Non-pigmented ciliary epithelial cell (primary cell): ENCODE measurements at regions not wholly inside any gene's neighbourhood (a gene's known extent, or its start where the extent isn't known, plus 50 kb on each side); places are given as distances from the start of the nearest gene placed in this dataset.

Experiments used
- DNase-seq: peaks from one replicate; pipeline ENCODE4 v3.0.0-alpha.2; 2010; ENCODE audit warnings: low read depth

GRCh38 chr12:127414186-127414585 is 852.8 kb upstream of the TMEM132C start:
- no peak for DNase-seq

GRCh38 chr12:127414636-127415035 is 852.3 kb upstream of the TMEM132C start:
- DNase-seq: no peak

DNA sequence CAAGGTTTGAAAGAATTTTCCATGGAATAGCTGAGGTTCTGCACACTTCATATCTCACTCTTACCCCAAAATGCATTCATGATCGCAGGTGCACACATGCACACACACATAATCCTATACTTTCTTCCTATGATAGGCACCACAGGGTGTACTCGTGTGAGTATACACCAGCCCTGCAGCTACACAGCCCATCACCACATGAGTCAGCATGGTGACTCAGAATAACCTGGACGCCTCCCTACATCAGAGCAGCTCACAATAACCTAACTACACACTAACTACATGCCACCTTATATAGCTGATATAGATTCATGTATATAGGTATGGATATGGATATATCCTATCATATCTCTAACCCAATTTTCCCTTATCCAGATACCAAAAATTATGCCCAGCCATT is 850.2 kb upstream of the TMEM132C start:
- DNase-seq: no peak

- no peak for DNase-seq
Observed at GRCh38 chr12:127419111-127419510, 847.9 kb upstream of the TMEM132C start.

DNA sequence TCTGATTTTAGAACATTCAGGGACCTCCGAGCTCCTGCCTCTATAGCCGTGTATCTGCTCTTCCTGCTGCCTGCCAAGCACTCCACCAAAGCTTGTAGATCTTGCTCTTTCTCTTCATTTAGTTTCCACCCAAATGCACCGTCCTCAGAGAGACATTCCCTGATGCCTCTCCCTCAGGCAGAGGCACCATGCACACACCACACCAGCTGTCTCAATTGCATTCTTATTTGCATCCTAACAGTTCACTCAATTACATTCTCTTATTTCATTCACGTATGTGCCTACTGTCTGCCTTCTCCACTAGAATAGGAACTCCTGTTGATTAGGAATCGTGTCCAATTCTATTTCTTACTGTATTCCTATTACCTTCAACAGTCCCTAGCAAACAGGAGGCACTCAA is 845.4 kb upstream of the TMEM132C start:
- DNase-seq: no peak

- no peak for DNase-seq
Observed at GRCh38 chr12:127422935-127423566, 843.9 kb upstream of the TMEM132C start.

DNA sequence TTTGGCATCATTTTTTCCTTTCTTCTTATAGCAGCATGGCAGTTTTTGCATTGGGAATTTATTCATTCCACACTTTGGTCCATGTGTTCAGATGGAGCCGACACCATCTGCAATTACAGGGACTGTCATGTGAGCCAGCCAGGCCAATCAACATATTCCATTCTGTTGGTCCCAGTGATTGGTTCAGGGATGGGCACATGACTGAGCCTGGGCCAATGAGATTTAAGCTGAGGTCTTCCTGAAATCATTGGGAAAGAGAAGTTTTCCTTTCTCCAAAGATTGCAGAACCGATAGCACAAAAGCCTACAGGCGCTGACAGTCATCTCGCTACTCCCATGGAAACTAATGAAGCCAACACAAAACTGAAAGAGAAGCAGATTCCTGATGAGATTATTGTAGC is 841.5 kb upstream of the TMEM132C start:
- DNase-seq: no peak

DNA sequence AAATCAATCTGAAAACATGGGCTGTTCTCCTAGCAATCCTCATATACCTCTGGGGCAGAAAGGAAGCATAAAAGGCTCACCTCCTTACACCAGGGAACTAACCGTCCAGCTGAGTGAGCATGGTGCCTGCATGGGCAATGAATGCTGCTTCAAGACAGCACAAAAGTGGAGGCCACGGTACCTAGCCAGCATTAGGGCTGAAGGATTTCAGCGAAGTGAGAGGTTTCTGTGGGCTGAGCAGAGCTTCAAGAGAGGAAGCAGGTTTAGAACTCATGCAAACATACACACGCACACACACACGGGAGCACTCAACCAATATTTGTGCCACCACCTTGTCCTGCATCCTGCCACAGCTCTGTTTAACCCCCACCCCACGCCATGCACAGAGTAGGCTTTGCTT is 838.5 kb upstream of the TMEM132C start:
- no peak for DNase-seq

GRCh38 chr12:127429551-127430285 is 837.3 kb upstream of the TMEM132C start:
- DNase-seq: no peak

DNA sequence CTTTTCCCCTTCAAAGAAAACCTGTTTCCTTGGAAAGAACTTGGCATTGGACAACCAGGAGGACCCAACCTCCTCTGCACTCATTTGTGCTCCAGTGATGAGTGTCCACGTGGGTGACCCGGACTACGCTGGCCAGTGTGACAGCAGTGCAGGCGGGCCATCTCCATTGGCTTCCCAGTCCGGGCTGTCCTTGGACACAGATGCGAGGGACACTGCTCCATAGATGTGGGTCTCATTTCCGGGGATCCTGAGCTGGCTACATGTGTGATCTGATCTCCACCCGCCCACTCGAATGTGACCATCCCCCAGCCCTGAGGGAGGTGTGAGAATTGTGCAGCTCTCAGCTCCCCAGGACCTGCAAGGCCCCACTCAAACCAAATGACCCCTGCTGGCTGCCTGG is 836.6 kb upstream of the TMEM132C start:
- DNase-seq: no peak

- DNase-seq: no peak
Observed at GRCh38 chr12:127431177-127431576, 835.8 kb upstream of the TMEM132C start.

DNA sequence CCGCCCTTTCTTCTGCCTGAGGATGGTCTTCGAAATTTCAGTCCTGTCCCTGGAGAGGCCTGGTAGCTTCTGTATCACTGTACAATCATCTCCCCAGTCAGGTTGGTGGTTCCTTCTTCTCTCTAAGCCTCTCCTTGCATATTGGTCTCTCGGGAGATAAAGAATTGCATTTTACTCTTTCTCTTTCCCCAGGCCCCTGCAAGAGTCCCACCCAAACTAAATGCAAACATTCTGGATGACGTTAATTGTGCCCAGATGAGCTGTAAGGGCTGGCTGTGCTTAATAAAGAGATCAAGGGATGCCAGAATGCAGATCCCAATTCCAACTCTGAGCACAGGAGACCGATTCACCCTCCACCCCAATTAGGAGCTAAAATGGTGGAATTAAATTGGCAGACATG is 835.4 kb upstream of the TMEM132C start:
- DNase-seq: no peak

GRCh38 chr12:127435439-127435838 is 831.5 kb upstream of the TMEM132C start:
- no peak for DNase-seq

DNA sequence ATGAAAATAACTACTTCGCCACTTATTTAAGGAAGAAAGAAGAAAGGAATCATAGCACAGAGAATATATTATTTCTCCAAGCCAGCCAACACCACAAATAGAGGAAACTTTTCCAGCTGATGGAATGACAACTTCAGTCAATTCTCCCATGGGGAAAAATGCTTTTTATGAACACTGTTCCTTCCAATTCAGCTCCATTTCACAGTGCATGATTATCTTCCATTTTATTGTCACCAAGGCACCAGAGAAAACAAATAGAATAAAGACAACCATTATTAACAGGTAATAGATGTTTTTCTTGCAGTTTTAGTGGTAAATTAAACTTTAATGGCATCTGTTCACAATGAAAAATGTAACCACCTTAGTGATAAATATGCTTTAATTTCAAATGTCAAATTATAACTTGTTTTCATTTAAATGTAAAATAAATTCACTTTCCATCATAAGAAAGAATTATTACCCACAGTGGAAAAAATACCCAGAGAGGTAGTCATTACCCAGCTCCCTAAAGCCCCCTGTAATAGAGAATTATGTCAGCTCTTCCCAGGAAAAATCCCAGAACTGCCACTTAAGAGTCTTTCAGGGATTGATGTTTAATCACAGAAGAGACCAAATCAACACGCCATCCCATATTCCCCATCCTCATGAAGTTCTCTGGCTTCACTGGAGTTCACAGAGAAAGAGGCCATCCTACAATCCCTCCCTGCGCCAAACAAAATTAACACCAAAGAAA is 828.3 kb upstream of the TMEM132C start:
- DNase-seq: no peak

DNA sequence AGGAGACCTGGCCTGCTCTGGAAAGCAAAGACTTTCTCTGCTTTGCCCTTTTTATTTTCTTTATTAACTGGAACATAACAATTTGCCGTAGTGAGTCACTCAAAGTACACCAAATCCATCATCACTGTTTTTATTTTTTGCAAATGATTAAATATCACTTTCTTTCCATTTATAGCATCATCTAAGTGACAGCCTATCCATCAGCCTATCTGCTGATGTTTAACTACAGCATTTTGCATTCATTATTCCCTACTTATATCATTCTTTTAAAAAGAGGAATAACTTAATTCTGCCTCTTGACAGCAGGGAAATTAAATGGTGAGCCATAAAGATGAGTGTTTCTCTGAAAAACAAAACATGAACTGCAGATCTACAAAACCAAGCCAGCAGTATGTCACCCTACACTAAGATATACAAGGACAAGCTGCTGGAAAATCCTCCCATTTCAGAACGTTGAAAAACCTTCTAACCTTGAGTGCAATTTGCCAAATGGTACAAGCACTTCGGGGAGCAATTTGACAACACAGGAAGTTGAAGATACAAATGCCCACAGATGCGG is 821.3 kb upstream of the TMEM132C start:
- no peak for DNase-seq

DNA sequence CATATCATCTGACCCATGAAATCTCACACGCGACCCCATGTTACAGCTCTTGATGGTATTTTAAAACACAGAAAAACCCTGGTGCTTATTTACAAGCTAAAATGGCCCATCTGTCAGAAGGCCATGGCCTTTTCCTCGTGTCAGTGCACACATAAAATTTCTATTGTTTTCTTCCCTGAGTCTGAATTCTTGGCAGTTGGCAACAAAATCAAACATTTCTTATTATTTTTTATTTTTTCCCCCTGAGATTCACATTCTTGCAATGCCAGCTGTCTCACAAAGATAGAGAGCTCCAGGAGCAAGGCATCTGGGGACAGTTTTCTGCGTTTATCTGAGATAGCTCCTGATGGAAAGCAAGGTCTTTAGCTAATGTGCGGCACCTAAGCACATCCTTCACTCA is 818.1 kb upstream of the TMEM132C start:
- DNase-seq: no peak

DNA sequence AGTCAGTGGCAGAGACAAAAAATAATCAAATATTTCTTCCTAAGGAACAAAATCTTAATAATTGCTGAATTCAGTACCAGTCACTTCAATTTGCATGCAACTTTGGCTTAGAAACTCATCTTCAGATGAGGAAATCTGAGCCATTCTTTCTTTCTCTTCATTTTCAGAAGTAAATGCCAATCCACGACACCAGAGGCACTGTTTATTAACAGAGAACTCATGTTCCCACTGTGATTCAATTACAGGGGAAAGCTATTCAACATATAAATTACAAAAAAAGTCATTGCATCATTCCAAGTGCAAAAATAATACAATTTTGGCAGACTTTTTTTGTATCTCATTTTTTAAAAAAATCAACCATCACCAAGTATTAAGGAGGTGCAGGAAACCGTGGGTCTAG is 816.1 kb upstream of the TMEM132C start:
- DNase-seq: no peak

DNA sequence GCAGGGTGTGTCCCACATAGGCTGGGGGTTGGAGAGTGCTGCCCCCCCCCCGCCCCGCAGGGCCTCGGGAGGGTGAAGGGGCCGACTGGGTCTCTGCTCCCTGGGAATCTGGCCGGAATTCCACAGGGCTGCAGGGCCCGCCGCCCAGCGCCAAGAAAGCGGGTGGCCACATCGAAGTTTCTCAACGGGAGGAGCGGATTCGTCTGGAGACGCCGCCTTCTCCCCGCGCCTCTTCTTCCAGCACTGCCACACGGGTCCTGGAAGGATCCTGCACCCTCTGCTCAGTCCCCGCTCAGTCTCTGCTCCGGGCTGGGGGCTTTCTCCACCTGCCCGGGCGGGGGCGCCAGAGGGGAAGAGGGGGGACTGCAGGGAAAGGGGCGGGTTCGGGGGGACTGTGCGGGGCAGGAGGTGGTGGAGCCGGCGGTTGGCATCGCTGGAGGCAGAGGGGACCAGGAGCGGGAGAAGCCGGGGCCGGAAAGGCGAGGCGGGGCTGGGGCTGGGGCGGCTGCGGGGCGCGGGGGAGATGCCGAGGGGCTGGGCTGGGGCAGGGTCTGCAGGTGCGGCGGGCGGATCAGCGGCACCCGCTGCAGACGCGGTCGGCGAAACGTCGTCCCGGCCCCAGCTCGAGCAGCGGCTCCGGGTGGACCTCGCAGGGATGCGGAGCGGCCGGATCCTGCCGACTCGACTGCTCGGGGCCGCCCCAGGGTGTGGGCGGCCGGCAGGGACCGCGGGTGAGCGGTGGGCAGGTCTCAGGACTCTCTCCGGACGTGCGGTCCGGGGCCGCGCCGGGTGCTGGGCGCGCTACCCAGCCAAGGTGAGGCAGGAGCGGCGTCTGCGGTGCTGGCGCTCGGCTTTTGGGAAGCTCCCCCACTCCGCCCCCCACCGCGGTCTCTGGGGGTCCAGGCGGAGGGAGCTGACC is 811.4 kb upstream of the TMEM132C start:
- no peak for DNase-seq

GRCh38 chr12:127457726-127458125 is 809.2 kb upstream of the TMEM132C start:
- no peak for DNase-seq

DNA sequence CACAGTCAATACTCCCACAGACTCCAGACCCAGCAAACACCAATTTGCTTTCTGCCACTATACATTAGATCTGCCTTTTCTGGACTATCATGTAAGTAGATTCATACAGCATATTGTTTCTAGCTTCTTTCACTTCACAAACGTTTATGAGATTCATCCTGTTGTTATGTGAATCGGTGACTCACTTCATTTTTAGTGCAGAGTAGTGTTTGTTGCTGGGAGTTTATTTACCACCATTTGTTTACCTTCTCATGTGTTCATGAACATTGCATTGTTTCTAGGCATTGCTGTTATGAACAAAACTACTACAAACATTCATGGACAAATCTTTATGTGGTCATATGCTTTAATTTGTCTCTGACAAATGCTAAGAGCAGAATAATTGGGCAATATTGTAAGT is 807.8 kb upstream of the TMEM132C start:
- DNase-seq: no peak

- DNase-seq: no peak
Observed at GRCh38 chr12:127459687-127460086, 807.3 kb upstream of the TMEM132C start.

DNA sequence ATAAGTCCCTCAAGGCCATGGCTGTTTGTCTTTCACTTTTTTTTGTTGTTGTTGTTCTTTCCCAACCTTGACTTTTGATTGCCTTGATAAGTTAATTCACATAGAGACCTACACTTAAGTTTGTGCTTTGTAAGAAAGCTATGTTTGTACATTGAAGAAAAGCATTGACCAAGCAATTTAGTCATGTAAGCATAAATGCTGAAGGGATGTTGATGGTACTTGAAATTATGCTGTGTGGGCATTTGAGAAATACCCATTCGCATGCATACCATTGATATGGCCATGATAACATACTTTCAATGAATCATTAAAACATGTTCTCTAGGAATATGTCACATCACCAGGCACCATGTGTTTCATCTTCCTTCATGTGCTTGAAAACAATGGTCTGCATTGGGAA is 803.7 kb upstream of the TMEM132C start:
- DNase-seq: no peak
